Adipose tissue (tissue), 3 donors: ENCODE measurements at regions not wholly inside any gene's neighbourhood (a gene's known extent, or its start where the extent isn't known, plus 50 kb on each side); places are given as distances from the start of the nearest gene placed in this dataset.
"Not testable (repeated sequence)": the region's sequence is repeated elsewhere in the genome, so short reads cannot be mapped to it uniquely, and the experiment has no call there.

ENCODE experiments used
- H3K27ac ChIP-seq: one replicate; pipeline ENCODE4 v1.5.1; 2013; ENCODE audit warnings: low read depth, low read length
- WGBS, 3 donors: extraction: QIAGEN DNeasy Blood & Tissue Kit; methylation state at CpG; one replicate each; pipeline ENCODE4 v1.1.7; 2013; 5-methylcytosine and 5-hydroxymethylcytosine counted together
- donor health status: healthy with polysubstance abuse.
- donor health status: Bipolar disorder and iron deficiency.
- donor health status: healthy.

- WGBS, 3 donors: 93 to 94% (median 93%) methylated on average over 2 of the region's 2 CpGs
- no peak overlapping the region for H3K27ac ChIP-seq
Observed at GRCh38 chr1:229142471-229142870, 128.4 kb upstream of the RAB4A start.

GRCh38 chr1:229146647-229147046 is 124.3 kb upstream of the RAB4A start:
- no peak overlapping the region for H3K27ac ChIP-seq
- WGBS, 3 donors: 49 to 68% (median 50%) methylated on average over 9 of the region's 9 CpGs

GRCh38 chr1:229147072-229147471 is 123.8 kb upstream of the RAB4A start:
- WGBS, 3 donors: 43 to 78% (median 46%) methylated on average over 16 of the region's 16 CpGs

GRCh38 chr1:229148041-229148671 is 122.8 kb upstream of the RAB4A start:
- WGBS, 3 donors: 17 to 35% (median 29%) methylated on average over 13 of the region's 13 CpGs
- H3K27ac ChIP-seq: no peak overlapping the region

More at GRCh38 chr1:229147072-229147471, 123.8 kb upstream of the RAB4A start:
- H3K27ac ChIP-seq: no peak overlapping the region

GRCh38 chr1:229148743-229149142 is 122.2 kb upstream of the RAB4A start:
- WGBS, 3 donors: 51 to 70% (median 67%) methylated on average over 7 of the region's 7 CpGs
- H3K27ac ChIP-seq: no peak overlapping the region

GRCh38 chr1:229149435-229149834 is 121.5 kb upstream of the RAB4A start:
- no peak overlapping the region for H3K27ac ChIP-seq
- WGBS, 3 donors: 93 to 99% (median 97%) methylated on average over 2 of the region's 2 CpGs

- WGBS, 3 donors: 89 to 95% (median 91%) methylated on average over 7 of the region's 7 CpGs
- H3K27ac ChIP-seq: no peak overlapping the region
Observed at GRCh38 chr1:229150518-229150917, 120.4 kb upstream of the RAB4A start.

- H3K27ac ChIP-seq: not testable (repeated sequence)
- 95 to 98% (median 95%) methylated on average over 4 of the region's 4 CpGs for WGBS, 3 donors
Observed at GRCh38 chr1:229151412-229151811, 119.5 kb upstream of the RAB4A start.

- WGBS, 3 donors: 76 to 84% (median 77%) methylated on average over 2 of the region's 2 CpGs
- no peak overlapping the region for H3K27ac ChIP-seq
Observed at GRCh38 chr1:229152311-229152710, 118.6 kb upstream of the RAB4A start.

- 77 to 86% (median 85%) methylated on average over 2 of the region's 2 CpGs for WGBS, 3 donors
Observed at GRCh38 chr1:229153955-229154548, 116.9 kb upstream of the RAB4A start.

GRCh38 chr1:229154811-229155210 is 116.1 kb upstream of the RAB4A start:
- WGBS, 3 donors: 79 to 86% (median 83%) methylated on average over 3 of the region's 3 CpGs
- H3K27ac ChIP-seq: no peak overlapping the region

More at GRCh38 chr1:229153955-229154548, 116.9 kb upstream of the RAB4A start:
- H3K27ac ChIP-seq: no peak overlapping the region

GRCh38 chr1:229155472-229155871 is 115.4 kb upstream of the RAB4A start:
- WGBS, 3 donors: 28 to 67% (median 34%) methylated on average over 9 of the region's 9 CpGs
- H3K27ac ChIP-seq: no peak overlapping the region

GRCh38 chr1:229156872-229157271 is 114.0 kb upstream of the RAB4A start:
- no peak overlapping the region for H3K27ac ChIP-seq
- 57 to 84% (median 80%) methylated on average over 3 of the region's 3 CpGs for WGBS, 3 donors

- WGBS, 3 donors: 68 to 96% (median 78%) methylated on average over 4 of the region's 4 CpGs
- H3K27ac ChIP-seq: no peak overlapping the region
Observed at GRCh38 chr1:229157480-229157879, 113.4 kb upstream of the RAB4A start.

GRCh38 chr1:229158341-229158921 is 112.5 kb upstream of the RAB4A start:
- H3K27ac ChIP-seq: no peak overlapping the region
- 51 to 77% (median 67%) methylated on average over 11 of the region's 11 CpGs for WGBS, 3 donors

- WGBS, 3 donors: 48 to 72% (median 56%) methylated on average over 4 of the region's 4 CpGs
- H3K27ac ChIP-seq: no peak overlapping the region
Observed at GRCh38 chr1:229158927-229159326, 112.0 kb upstream of the RAB4A start.

- H3K27ac ChIP-seq: no peak overlapping the region
- 75 to 80% (median 76%) methylated on average over 8 of the region's 8 CpGs for WGBS, 3 donors
Observed at GRCh38 chr1:229159668-229160544, 111.0 kb upstream of the RAB4A start.

GRCh38 chr1:229161740-229162139 is 109.2 kb upstream of the RAB4A start:
- no peak overlapping the region for H3K27ac ChIP-seq
- 99 to 100% (median 100%) methylated on average over 2 of the region's 2 CpGs for WGBS, 3 donors
